H9 (cell line): ENCODE measurements at regions not wholly inside any gene's neighbourhood (a gene's known extent, or its start where the extent isn't known, plus 50 kb on each side); places are given as distances from the start of the nearest gene placed in this dataset.

Experiments used
- DNase-seq: peaks from one replicate; pipeline ENCODE4 v3.0.0-alpha.2; 2017
- H2AFZ ChIP-seq: one replicate; pipeline ENCODE4 v1.6.1; 2013; ENCODE audit warnings: mild to moderate bottlenecking, low read length, control low read depth, moderate library complexity
- H2AK5ac ChIP-seq: 2 replicates; pipeline ENCODE4 v1.6.1; 2013; ENCODE audit warnings: low read length, control low read depth, mixed read lengths; ENCODE audit not compliant: insufficient read length
- H2BK120ac ChIP-seq: one replicate; pipeline ENCODE4 v1.6.1; 2013; ENCODE audit warnings: low read depth, mild to moderate bottlenecking, low read length, control low read depth, inconsistent platforms; ENCODE audit not compliant: poor library complexity, severe bottlenecking
- H2BK12ac ChIP-seq: 2 replicates; pipeline ENCODE4 v1.6.1; 2013; ENCODE audit warnings: low read length, control low read depth, mixed read lengths, low read depth; ENCODE audit not compliant: insufficient read length
- H2BK15ac ChIP-seq: 2 replicates; pipeline ENCODE4 v1.6.1; 2013; ENCODE audit warnings: low read depth, low read length, control low read depth
- H2BK20ac ChIP-seq: one replicate; pipeline ENCODE4 v1.6.1; 2013; ENCODE audit warnings: low read depth, mild to moderate bottlenecking, low read length, control low read depth, inconsistent platforms; ENCODE audit not compliant: poor library complexity, severe bottlenecking
- H2BK5ac ChIP-seq: 2 replicates; pipeline ENCODE4 v1.6.1; 2013; ENCODE audit warnings: low read length, control low read depth, mixed read lengths; ENCODE audit not compliant: insufficient read length
- H3K14ac ChIP-seq: 2 replicates; pipeline ENCODE4 v1.6.1; 2013; ENCODE audit warnings: low read length, control low read depth; ENCODE audit not compliant: insufficient read depth
- H3K18ac ChIP-seq: 2 replicates; pipeline ENCODE4 v1.6.1; 2013; ENCODE audit warnings: low read depth, mild to moderate bottlenecking, mixed read lengths, low read length, control low read depth; ENCODE audit not compliant: insufficient read length
- H3K23ac ChIP-seq: 2 replicates; pipeline ENCODE4 v1.6.1; 2013; ENCODE audit warnings: low read length, control low read depth, mixed read lengths, low read depth; ENCODE audit not compliant: insufficient read length
- H3K23me2 ChIP-seq: 2 replicates; pipeline ENCODE4 v1.6.1; 2013; ENCODE audit warnings: low read depth, mild to moderate bottlenecking, mixed read lengths, low read length, control low read depth; ENCODE audit not compliant: insufficient read length, poor library complexity, severe bottlenecking
- H3K27ac ChIP-seq: 2 replicates; pipeline ENCODE4 v1.5.1; 2013; ENCODE audit warnings: low read length, control low read depth, mixed read lengths, low read depth; ENCODE audit not compliant: insufficient read length
- H3K27me3 ChIP-seq: 2 replicates; pipeline ENCODE4 v1.6.1; 2013; ENCODE audit warnings: low read length, control low read depth, inconsistent platforms; ENCODE audit not compliant: insufficient read depth
- H3K4ac ChIP-seq: 2 replicates; pipeline ENCODE4 v1.6.1; 2013; ENCODE audit warnings: low read depth, mild to moderate bottlenecking, control low read depth, inconsistent platforms, low read length, moderate library complexity
- H3K4me1 ChIP-seq: 2 replicates; pipeline ENCODE4 v1.6.1; 2013; ENCODE audit warnings: low read length, control low read depth, inconsistent platforms; ENCODE audit not compliant: insufficient read depth
- H3K4me2 ChIP-seq: 2 replicates; pipeline ENCODE4 v1.6.1; 2013; ENCODE audit warnings: low read length, control low read depth, mixed read lengths; ENCODE audit not compliant: insufficient read length, insufficient read depth
- H3K56ac ChIP-seq: 2 replicates; pipeline ENCODE4 v1.6.1; 2013; ENCODE audit warnings: low read depth, mild to moderate bottlenecking, mixed read lengths, low read length, control low read depth; ENCODE audit not compliant: insufficient read length
- H3K79me1 ChIP-seq: 2 replicates; pipeline ENCODE4 v1.6.1; 2013; ENCODE audit warnings: low read depth, mild to moderate bottlenecking, moderate library complexity, low read length, control low read depth, inconsistent platforms; ENCODE audit not compliant: insufficient read depth, poor library complexity, severe bottlenecking
- H3K79me2 ChIP-seq: 2 replicates; pipeline ENCODE4 v1.6.1; 2013; ENCODE audit warnings: low read length, control low read depth, inconsistent platforms; ENCODE audit not compliant: insufficient read depth
- H3K9ac ChIP-seq: 2 replicates; pipeline ENCODE4 v1.6.1; 2013; ENCODE audit warnings: low read length, control low read depth, mixed read lengths; ENCODE audit not compliant: insufficient read length; ENCODE audit errors: extremely low read depth
- H3K9me3 ChIP-seq: one replicate; pipeline ENCODE4 v1.6.1; 2013; ENCODE audit warnings: low read depth, low read length, inconsistent platforms; ENCODE audit not compliant: control insufficient read depth
- H3T11ph ChIP-seq: one replicate; pipeline ENCODE4 v1.6.1; 2013; ENCODE audit warnings: mild to moderate bottlenecking, low read length, control low read depth, inconsistent platforms
- H4K20me1 ChIP-seq: one replicate; pipeline ENCODE4 v1.6.1; 2013; ENCODE audit not compliant: control insufficient read depth, insufficient read length, insufficient read depth
- H4K5ac ChIP-seq: 2 replicates; pipeline ENCODE4 v1.6.1; 2013; ENCODE audit warnings: low read depth, mild to moderate bottlenecking, mixed read lengths, low read length, control low read depth; ENCODE audit not compliant: insufficient read length
- H4K8ac ChIP-seq: replicated peaks from 2 replicates; pipeline ENCODE4 v1.6.1; 2013; ENCODE audit warnings: low read length, control low read depth, mixed read lengths, low read depth; ENCODE audit not compliant: insufficient read length
- H4K91ac ChIP-seq: 2 replicates; pipeline ENCODE4 v1.6.1; 2013; ENCODE audit warnings: low read depth, mild to moderate bottlenecking, moderate library complexity, mixed read lengths, low read length, control low read depth; ENCODE audit not compliant: insufficient read length
- H3K27ac Mint-ChIP-seq, 3 experiments: 2 replicates in 2 of 3; 3 replicates in 1 of 3; pipeline ENCODE4 v1.8.0; 2020 to 2021; ENCODE audit warnings: mixed read lengths in 3 of 3, mild to moderate bottlenecking in 1 of 3, moderate library complexity in 1 of 3
- H3K27me3 Mint-ChIP-seq: 2 replicates; pipeline ENCODE4 v1.8.0; 2021; ENCODE audit warnings: low read depth, mild to moderate bottlenecking, moderate library complexity, mixed read lengths
- H3K36me3 Mint-ChIP-seq, 3 experiments: 2 replicates in 2 of 3; 3 replicates in 1 of 3; pipeline ENCODE4 v1.8.0; 2020 to 2021; ENCODE audit warnings: low read depth in 3 of 3, mixed read lengths in 3 of 3; ENCODE audit not compliant: insufficient read depth in 1 of 3
- H3K4me1 Mint-ChIP-seq, 2 experiments: 2 replicates each; pipeline ENCODE4 v1.8.0; 2020; ENCODE audit warnings: mixed read lengths in 2 of 2
- H3K4me3 Mint-ChIP-seq, 2 experiments: 2 replicates in 1 of 2; 3 replicates in 1 of 2; pipeline ENCODE4 v1.8.0; 2020 to 2021; ENCODE audit warnings: mild to moderate bottlenecking in 2 of 2, mixed read lengths in 2 of 2, moderate library complexity in 1 of 2
- H3K9me3 Mint-ChIP-seq, 2 experiments: 2 replicates in 1 of 2; 3 replicates in 1 of 2; pipeline ENCODE4 v1.8.0; 2020; ENCODE audit warnings: mild to moderate bottlenecking in 2 of 2, mixed read lengths in 2 of 2, moderate library complexity in 1 of 2
- CTCF ChIP-seq: fragments of 200-600 bp; sonication (generic); conservative IDR thresholded peaks from 3 replicates; pipeline ENCODE4 v1.8.0; 2021; ENCODE audit warnings: antibody characterized with exemption, mild to moderate bottlenecking
- WGBS: extraction: QIAGEN DNeasy Blood & Tissue Kit; methylation state at CpG from one replicate; pipeline ENCODE4 v1.1.7; 2013; ENCODE audit warnings: missing lambda C conversion rate, low lambda C conversion rate, mixed read lengths; ENCODE audit not compliant: insufficient read length; ENCODE audit errors: extremely low coverage; 5-methylcytosine and 5-hydroxymethylcytosine counted together

GRCh38 chr17:70922268-70922667 is 752.9 kb downstream of the KCNJ2 start:
- no peak overlapping the region for H3K23ac ChIP-seq
- Mint-ChIP-seq H3K36me3 (peaks cover 11 to 26% (median 13%) of the 10 kb centered on the region in 3 experiments), H3K9me3 (peaks cover 20 to 31% of the 10 kb centered on the region in 2 experiments; a peak in 4 of 5 replicates), H3K4me3 (no peak overlapping the region), H3K27ac (no peak overlapping the region), H3K27me3 (no peaks in the 10 kb centered on the region), H3K4me1 (no peaks in the 10 kb centered on the region)
- H3K4me2 ChIP-seq = no peak overlapping the region
- H4K91ac ChIP-seq = no peak overlapping the region
- whole genome bisulfite sequencing = no CpG with 5 or more reads among the region's 2 CpGs
- H2BK120ac ChIP-seq = no peak overlapping the region
- no peaks in the 10 kb centered on the region for H3K27me3 ChIP-seq
- no peak overlapping the region for H3K18ac ChIP-seq
- H3K79me1 ChIP-seq = no peaks in the 10 kb centered on the region
- H3K9me3 ChIP-seq = peaks cover 1% of the 10 kb centered on the region
- no peak overlapping the region for H2BK12ac ChIP-seq
- H4K5ac ChIP-seq = no peak overlapping the region
- H2BK5ac ChIP-seq = no peak overlapping the region
- no peak overlapping the region for H3K14ac ChIP-seq
- H2AFZ ChIP-seq = no peak overlapping the region
- H3K27ac ChIP-seq = no peak overlapping the region
- H4K8ac ChIP-seq = no peak overlapping the region
- no peak overlapping the region for H3T11ph ChIP-seq
- no peak overlapping the region for H3K4ac ChIP-seq
- H3K9ac ChIP-seq = no peak overlapping the region
- no peaks in the 10 kb centered on the region; the same call in 1 of the 2 replicates for H3K4me1 ChIP-seq
- no peak overlapping the region for H2BK20ac ChIP-seq
- no peak for TF ChIP-seq CTCF
- H3K79me2 ChIP-seq = no peaks in the 10 kb centered on the region
- DNase-seq = no peak
- H3K56ac ChIP-seq = no peak overlapping the region
- no peaks in the 10 kb centered on the region for H3K23me2 ChIP-seq
- H2BK15ac ChIP-seq = no peak overlapping the region
- H2AK5ac ChIP-seq = no peak overlapping the region
- H4K20me1 ChIP-seq = no peaks in the 10 kb centered on the region
